Mononuclear cell (primary cell): ENCODE measurements at regions not wholly inside any gene's neighbourhood (a gene's known extent, or its start where the extent isn't known, plus 50 kb on each side); places are given as distances from the start of the nearest gene placed in this dataset.

Source experiments
- H3K27me3 ChIP-seq: 2 replicates; pipeline ENCODE4 v1.6.0; 2011; ENCODE audit warnings: low read length, control low read depth; ENCODE audit not compliant: insufficient read depth
- H3K4me1 ChIP-seq: 2 replicates; pipeline ENCODE4 v1.5.1; 2011; ENCODE audit warnings: mild to moderate bottlenecking, low read length, control low read depth; ENCODE audit not compliant: insufficient read depth
- H3K4me3 ChIP-seq: 2 replicates; pipeline ENCODE4 v1.5.1; 2011; ENCODE audit warnings: mild to moderate bottlenecking, low read length, moderate library complexity
- H3K9me3 ChIP-seq: 2 replicates; pipeline ENCODE4 v1.5.1; 2011; ENCODE audit warnings: low read depth, mild to moderate bottlenecking, control low read depth, low read length

- no peaks in the 10 kb centered on the region for H3K9me3 ChIP-seq
- H3K4me1 ChIP-seq, result no peaks in the 10 kb centered on the region
- H3K27me3 ChIP-seq, result no peaks in the 10 kb centered on the region
- H3K4me3 ChIP-seq, result no peak overlapping the region
Measured at GRCh38 chr5:159439002-159439401, 108.7 kb upstream of the IL12B start.

GRCh38 chr5:159440235-159440634, 109.9 kb upstream of the IL12B start:
- H3K9me3 ChIP-seq, result no peaks in the 10 kb centered on the region
- H3K4me1 ChIP-seq, result no peaks in the 10 kb centered on the region
- no peaks in the 10 kb centered on the region for H3K27me3 ChIP-seq
- H3K4me3 ChIP-seq, result no peak overlapping the region

GRCh38 chr5:159440968-159441367, 110.7 kb upstream of the IL12B start:
- no peaks in the 10 kb centered on the region for H3K4me1 ChIP-seq
- no peak overlapping the region for H3K4me3 ChIP-seq
- no peaks in the 10 kb centered on the region for H3K9me3 ChIP-seq
- no peaks in the 10 kb centered on the region for H3K27me3 ChIP-seq

GRCh38 chr5:159441441-159441840, 111.2 kb upstream of the IL12B start:
- Histone ChIP-seq H3K27me3 (no peaks in the 10 kb centered on the region), H3K4me3 (no peak overlapping the region), H3K9me3 (no peaks in the 10 kb centered on the region), H3K4me1 (no peaks in the 10 kb centered on the region)

GRCh38 chr5:159442206-159442850, 112.0 kb upstream of the IL12B start:
- Histone ChIP-seq H3K4me3 (no peak overlapping the region), H3K27me3 (no peaks in the 10 kb centered on the region), H3K4me1 (no peaks in the 10 kb centered on the region), H3K9me3 (no peaks in the 10 kb centered on the region)

- Histone ChIP-seq H3K4me3 (no peak overlapping the region), H3K4me1 (no peaks in the 10 kb centered on the region), H3K27me3 (no peaks in the 10 kb centered on the region), H3K9me3 (no peaks in the 10 kb centered on the region)
Measured at GRCh38 chr5:159444441-159445082, 114.3 kb upstream of the IL12B start.

GRCh38 chr5:159447116-159447515, 116.8 kb upstream of the IL12B start:
- H3K9me3 ChIP-seq, result no peaks in the 10 kb centered on the region
- no peaks in the 10 kb centered on the region for H3K27me3 ChIP-seq
- no peaks in the 10 kb centered on the region for H3K4me1 ChIP-seq
- H3K4me3 ChIP-seq, result no peak overlapping the region

- Histone ChIP-seq H3K9me3 (no peaks in the 10 kb centered on the region), H3K4me1 (no peaks in the 10 kb centered on the region), H3K27me3 (no peaks in the 10 kb centered on the region), H3K4me3 (no peak overlapping the region)
Measured at GRCh38 chr5:159448841-159449407, 118.6 kb upstream of the IL12B start.

GRCh38 chr5:159449925-159450324, 119.6 kb upstream of the IL12B start:
- Histone ChIP-seq H3K9me3 (no peaks in the 10 kb centered on the region), H3K27me3 (no peaks in the 10 kb centered on the region), H3K4me3 (no peak overlapping the region), H3K4me1 (no peaks in the 10 kb centered on the region)

GRCh38 chr5:159450417-159450816, 120.1 kb upstream of the IL12B start:
- H3K9me3 ChIP-seq, result no peaks in the 10 kb centered on the region
- H3K4me1 ChIP-seq, result no peaks in the 10 kb centered on the region
- H3K27me3 ChIP-seq, result no peaks in the 10 kb centered on the region
- no peak overlapping the region for H3K4me3 ChIP-seq

GRCh38 chr5:159451197-159452052, 121.1 kb upstream of the IL12B start:
- Histone ChIP-seq H3K4me1 (no peaks in the 10 kb centered on the region), H3K9me3 (no peaks in the 10 kb centered on the region), H3K27me3 (no peaks in the 10 kb centered on the region), H3K4me3 (no peak overlapping the region)

- no peaks in the 10 kb centered on the region for H3K27me3 ChIP-seq
- no peaks in the 10 kb centered on the region for H3K9me3 ChIP-seq
- no peak overlapping the region for H3K4me3 ChIP-seq
- no peaks in the 10 kb centered on the region for H3K4me1 ChIP-seq
Measured at GRCh38 chr5:159452480-159453167, 122.3 kb upstream of the IL12B start.

- no peak overlapping the region for H3K4me3 ChIP-seq
- no peaks in the 10 kb centered on the region for H3K9me3 ChIP-seq
- peaks cover 3% of the 10 kb centered on the region for H3K4me1 ChIP-seq
- no peaks in the 10 kb centered on the region for H3K27me3 ChIP-seq
Measured at GRCh38 chr5:159453209-159453608, 122.9 kb upstream of the IL12B start.

- H3K9me3 ChIP-seq, result no peaks in the 10 kb centered on the region
- no peaks in the 10 kb centered on the region for H3K27me3 ChIP-seq
- peaks cover 23% of the 10 kb centered on the region for H3K4me1 ChIP-seq
- no peak overlapping the region for H3K4me3 ChIP-seq
Measured at GRCh38 chr5:159456261-159456660, 126.0 kb upstream of the IL12B start.
